RWPE2 (cell line): ENCODE measurements at regions not wholly inside any gene's neighbourhood (a gene's known extent, or its start where the extent isn't known, plus 50 kb on each side); places are given as distances from the start of the nearest gene placed in this dataset.

Source experiments
- ATAC-seq: fragments of 200-7000 bp; cut with Tn5 transposase; 3 replicates; pipeline ENCODE4 v1.9.1; 2021; ENCODE audit warnings: low read depth
- DNase-seq: peaks from one replicate; pipeline ENCODE4 v3.0.0-alpha.2; 2020; ENCODE audit warnings: low spot score
- H3K27ac ChIP-seq: fragments of 450-650 bp; 2 replicates; pipeline ENCODE4 v1.5.1; 2017; ENCODE audit warnings: mild to moderate bottlenecking; ENCODE audit not compliant: poor library complexity, severe bottlenecking
- H3K27me3 ChIP-seq: fragments of 250-450 bp; sonication (Bioruptor Pico); 2 replicates; pipeline ENCODE4 v1.5.1; 2021; ENCODE audit warnings: mild to moderate bottlenecking, moderate library complexity; ENCODE audit not compliant: insufficient read depth, poor library complexity, severe bottlenecking
- H3K36me3 ChIP-seq: fragments of 250-450 bp; sonication (Bioruptor Pico); 2 replicates; pipeline ENCODE4 v1.5.1; 2020; ENCODE audit warnings: low read depth, mild to moderate bottlenecking, moderate library complexity
- H3K4me1 ChIP-seq: fragments of 250-450 bp; sonication (Bioruptor Pico); 2 replicates; pipeline ENCODE4 v1.5.1; 2021; ENCODE audit warnings: mild to moderate bottlenecking, moderate library complexity; ENCODE audit not compliant: insufficient read depth, poor library complexity, severe bottlenecking
- H3K4me3 ChIP-seq: fragments of 250-450 bp; sonication (Bioruptor Pico); 2 replicates; pipeline ENCODE4 v1.5.1; 2021; ENCODE audit warnings: mild to moderate bottlenecking, moderate library complexity; ENCODE audit not compliant: severe bottlenecking
- H3K9me3 ChIP-seq: fragments of 250-450 bp; sonication (Bioruptor Pico); 2 replicates; pipeline ENCODE4 v1.5.1; 2021; ENCODE audit warnings: mild to moderate bottlenecking, moderate library complexity; ENCODE audit not compliant: severe bottlenecking
- TF ChIP-seq, protein P1 (sequence below): fragments of 450-650 bp; IDR thresholded peaks from one replicate; pipeline ENCODE4 v1.5.1; 2017; ENCODE audit warnings: mild to moderate bottlenecking, moderate library complexity; ENCODE audit not compliant: poor library complexity, severe bottlenecking

- Histone ChIP-seq H3K9me3 (no peaks in the 10 kb centered on the region), H3K27ac (no peak overlapping the region), H3K4me3 (no peak overlapping the region), H3K36me3 (no peaks in the 10 kb centered on the region), H3K4me1 (no peaks in the 10 kb centered on the region), H3K27me3 (no peaks in the 10 kb centered on the region)
- ATAC-seq, result peak; percentile 58
- TF ChIP-seq, protein P1, sequence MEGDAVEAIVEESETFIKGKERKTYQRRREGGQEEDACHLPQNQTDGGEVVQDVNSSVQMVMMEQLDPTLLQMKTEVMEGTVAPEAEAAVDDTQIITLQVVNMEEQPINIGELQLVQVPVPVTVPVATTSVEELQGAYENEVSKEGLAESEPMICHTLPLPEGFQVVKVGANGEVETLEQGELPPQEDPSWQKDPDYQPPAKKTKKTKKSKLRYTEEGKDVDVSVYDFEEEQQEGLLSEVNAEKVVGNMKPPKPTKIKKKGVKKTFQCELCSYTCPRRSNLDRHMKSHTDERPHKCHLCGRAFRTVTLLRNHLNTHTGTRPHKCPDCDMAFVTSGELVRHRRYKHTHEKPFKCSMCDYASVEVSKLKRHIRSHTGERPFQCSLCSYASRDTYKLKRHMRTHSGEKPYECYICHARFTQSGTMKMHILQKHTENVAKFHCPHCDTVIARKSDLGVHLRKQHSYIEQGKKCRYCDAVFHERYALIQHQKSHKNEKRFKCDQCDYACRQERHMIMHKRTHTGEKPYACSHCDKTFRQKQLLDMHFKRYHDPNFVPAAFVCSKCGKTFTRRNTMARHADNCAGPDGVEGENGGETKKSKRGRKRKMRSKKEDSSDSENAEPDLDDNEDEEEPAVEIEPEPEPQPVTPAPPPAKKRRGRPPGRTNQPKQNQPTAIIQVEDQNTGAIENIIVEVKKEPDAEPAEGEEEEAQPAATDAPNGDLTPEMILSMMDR, result no peak
- no peak for DNase-seq
Observed at GRCh38 chr11:80165744-80166143, 724.9 kb upstream of the TENM4 start.

DNA sequence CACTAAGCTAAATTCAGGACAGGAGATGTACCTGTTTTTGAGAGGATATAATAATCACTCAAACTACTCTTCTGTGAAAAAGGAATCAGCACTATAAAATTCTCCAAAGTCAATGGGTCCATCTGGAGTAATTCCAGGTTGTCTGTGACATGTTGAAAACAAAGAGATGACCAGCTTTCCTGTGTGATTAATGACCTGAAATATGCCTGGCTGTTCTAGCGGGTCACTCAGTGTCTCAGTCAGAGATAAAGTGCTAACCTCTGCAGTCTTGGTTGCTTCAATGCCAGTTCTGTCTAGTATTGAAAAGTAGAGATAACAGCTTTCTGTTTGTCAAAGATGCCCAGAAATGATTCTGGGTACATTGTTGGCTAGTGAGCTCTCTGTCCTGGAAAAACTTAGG lies 722.6 kb upstream of the TENM4 start:
- ATAC-seq (no peak), DNase-seq (no peak)
- Histone ChIP-seq H3K36me3 (no peaks in the 10 kb centered on the region), H3K9me3 (no peaks in the 10 kb centered on the region), H3K4me3 (no peak overlapping the region), H3K27me3 (no peaks in the 10 kb centered on the region), H3K27ac (no peak overlapping the region), H3K4me1 (no peaks in the 10 kb centered on the region)
- TF ChIP-seq, protein P1, result no peak

DNA sequence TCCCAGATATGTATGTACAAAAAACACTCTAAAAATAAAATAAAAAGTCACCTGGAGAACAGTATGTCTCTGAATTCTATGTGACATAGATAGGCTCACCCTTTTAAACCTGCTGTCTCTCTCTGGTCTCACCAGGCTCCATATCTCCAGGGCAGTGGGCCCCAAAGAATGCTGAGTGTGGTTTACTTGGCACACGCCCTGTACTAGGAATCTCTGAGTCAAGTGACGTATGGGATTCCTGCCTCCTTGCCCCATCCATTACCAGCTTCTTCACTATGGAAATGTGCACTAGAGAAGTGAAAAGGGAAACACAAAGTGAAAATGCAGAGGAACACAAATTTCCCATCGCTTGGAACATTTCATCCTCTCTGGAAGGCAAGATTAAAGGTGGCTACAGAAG lies 722.2 kb upstream of the TENM4 start:
- Histone ChIP-seq H3K27ac (no peak overlapping the region), H3K4me3 (no peak overlapping the region), H3K27me3 (no peaks in the 10 kb centered on the region), H3K4me1 (no peaks in the 10 kb centered on the region), H3K9me3 (no peaks in the 10 kb centered on the region), H3K36me3 (no peaks in the 10 kb centered on the region)
- TF ChIP-seq, protein P1, result no peak
- no peak for DNase-seq
- peak; percentile 86 for ATAC-seq

DNA sequence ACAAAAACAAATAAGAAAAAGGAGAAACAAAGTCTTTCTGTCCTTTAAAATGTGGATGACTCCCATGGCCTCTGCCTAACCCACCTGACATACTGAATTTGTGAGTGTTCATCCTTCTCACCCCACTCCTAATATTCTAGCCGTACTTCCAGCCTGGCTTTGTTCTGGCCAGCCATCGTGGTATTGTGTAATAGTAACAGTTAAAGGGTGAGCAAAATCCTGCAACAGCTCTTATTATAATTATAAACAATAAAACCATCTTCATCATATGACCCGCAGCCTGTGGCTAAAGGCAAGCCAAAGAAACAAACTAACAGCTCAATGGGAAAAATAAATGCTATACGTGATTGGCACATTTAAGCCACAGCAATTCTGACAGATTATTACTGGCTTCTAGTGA lies 721.6 kb upstream of the TENM4 start:
- Histone ChIP-seq H3K4me1 (no peaks in the 10 kb centered on the region), H3K27me3 (no peaks in the 10 kb centered on the region), H3K36me3 (no peaks in the 10 kb centered on the region), H3K9me3 (no peaks in the 10 kb centered on the region), H3K27ac (no peak overlapping the region), H3K4me3 (no peak overlapping the region)
- ATAC-seq (no peak), DNase-seq (no peak)
- TF ChIP-seq, protein P1, result no peak

DNA sequence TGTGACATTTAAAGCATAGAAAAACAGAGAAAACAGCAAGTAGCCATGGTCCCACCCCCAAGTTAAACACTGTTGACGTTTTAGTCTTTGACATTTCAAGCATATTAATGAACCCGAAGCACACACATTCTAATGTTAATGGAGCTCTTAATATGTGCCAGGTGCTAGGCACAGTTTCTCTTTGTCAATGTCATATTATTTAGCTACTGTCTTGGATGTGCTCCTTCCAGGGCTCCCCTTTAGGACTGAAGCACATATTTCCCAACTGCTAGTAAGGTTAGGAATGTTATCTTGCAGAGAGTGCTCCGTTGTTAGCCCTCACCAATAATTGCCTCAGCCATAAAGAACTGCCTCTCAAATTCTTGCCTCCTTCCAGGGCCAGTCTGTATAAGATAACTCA lies 716.6 kb upstream of the TENM4 start:
- no peaks in the 10 kb centered on the region for H3K36me3 ChIP-seq
- ATAC-seq (no peak), DNase-seq (no peak)
- H3K4me1 ChIP-seq, result no peaks in the 10 kb centered on the region
- no peaks in the 10 kb centered on the region for H3K9me3 ChIP-seq
- TF ChIP-seq, protein P1, result no peak
- no peak overlapping the region for H3K4me3 ChIP-seq
- H3K27me3 ChIP-seq, result peaks cover 7% of the 10 kb centered on the region
- H3K27ac ChIP-seq, result no peak overlapping the region
